Medulla oblongata (tissue), 1 donor: ENCODE measurements at regions not wholly inside any gene's neighbourhood (a gene's known extent, or its start where the extent isn't known, plus 50 kb on each side); places are given as distances from the start of the nearest gene placed in this dataset.

Source experiments
- DNase-seq: peaks from one replicate; pipeline ENCODE4 v3.0.0-alpha.2; 2015; ENCODE audit errors: extremely low spot score

DNA sequence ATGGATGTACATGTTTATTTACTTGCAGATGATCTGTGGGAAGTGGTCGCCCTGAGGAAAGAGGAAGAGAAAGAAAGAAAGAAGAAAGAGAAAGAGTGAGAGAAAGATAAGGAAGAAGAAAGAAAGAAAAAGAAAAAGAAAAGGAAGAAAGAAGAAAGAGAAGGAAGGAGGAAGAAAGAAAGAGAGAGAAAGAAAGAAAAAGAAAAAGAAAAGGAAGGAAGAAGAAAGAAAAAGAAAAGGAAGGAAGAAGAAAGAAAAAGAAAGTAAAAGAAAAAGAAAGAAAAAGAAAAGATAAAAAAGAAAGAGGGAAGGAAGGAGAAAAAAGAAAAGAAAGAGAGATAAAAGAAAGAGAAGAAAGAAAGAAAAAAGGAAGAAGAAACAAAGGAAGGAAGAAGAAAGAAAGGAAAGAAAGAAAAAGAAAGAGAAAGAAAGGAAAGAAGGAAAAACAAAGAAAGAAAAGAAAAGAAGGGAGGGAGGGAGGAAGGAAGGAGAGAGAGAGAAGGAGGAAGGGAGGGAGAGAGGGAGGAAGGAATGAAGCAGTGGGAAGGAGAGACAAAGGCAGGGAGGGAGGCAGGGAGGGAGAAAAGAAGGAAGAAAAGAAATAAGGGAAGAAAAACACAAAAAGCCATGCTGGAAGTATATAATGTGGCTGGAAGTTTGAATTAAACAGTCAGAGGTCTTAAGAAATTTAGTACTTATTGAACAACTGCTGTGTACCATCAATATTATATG, 976.6 kb downstream of the FAM181B start:
- DNase-seq: no peak

DNA sequence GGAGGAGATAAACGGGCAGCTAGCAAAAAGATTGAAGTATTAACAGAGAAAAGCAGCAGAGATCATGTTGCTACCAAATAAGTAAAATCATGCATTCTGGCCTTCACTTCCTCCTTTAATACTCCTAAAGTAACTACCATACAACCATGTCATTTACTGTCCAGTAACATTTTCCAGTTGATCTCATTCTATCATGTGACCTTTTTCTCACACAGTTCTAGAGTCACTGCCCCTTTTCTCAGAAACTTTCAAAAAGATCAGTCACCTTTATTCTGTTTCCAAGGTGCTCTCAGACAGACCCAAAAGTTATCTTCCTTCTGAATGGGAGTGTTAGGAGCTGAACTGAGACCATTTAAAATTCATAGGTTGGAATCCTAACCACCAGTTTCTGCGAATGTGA, 984.4 kb downstream of the FAM181B start:
- no peak for DNase-seq

DNA sequence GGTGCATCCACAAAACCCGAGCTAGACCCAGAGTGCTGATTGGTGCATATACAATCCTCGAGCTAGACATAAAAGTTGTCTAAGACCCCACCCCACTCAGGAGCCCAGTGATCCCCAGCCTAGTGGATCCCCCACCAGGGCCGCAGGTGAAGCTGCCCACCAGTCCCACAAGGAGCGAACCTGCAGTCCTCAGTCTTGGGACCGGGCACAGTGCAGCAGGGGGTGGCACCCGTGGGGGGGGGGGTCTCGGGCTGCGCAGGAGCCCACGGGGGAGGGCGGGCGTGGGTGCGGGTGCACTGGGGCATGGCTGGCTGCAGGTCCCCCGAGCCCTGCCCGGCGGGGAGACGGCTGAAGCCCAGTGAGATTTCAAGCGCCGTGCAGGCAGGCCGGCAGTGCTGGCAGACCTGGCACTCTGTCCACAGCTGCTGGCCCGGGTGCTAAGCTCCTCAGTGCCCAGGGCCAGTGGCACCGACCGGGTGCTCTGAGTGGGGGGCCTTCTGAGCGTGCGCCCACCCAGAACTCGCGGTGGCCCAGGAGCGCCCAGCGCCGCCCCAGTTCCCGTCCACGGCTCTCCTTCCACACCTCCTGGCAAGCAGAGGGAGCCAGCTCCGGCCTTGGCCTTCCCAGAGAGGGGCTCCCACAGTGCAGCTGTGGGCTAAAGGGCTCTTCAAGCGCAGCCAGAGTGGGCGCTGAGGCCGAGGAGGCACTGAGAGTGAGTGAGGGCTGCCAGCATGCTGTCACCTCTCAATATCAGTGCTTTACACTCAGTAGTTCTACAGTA, 989.1 kb downstream of the FAM181B start:
- no peak for DNase-seq

DNA sequence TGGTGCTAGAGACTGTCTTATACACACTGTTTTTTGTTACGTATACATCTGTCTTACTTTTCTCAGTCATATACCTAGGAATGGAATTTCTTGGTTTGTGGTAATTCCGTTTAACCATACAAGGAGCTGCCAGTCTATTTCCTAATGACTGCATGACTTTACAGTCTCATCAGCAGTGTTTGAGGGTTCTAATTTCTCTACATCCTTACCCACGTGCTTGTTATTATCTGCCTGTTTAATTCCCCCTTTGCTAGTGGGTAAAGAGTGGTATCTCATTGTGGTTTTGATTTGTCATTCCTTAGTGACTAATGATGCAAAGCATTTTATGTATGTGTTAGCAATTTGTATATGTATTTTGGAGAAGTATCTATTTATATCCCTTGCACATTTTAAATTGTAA, 1008.0 kb downstream of the FAM181B start:
- DNase-seq: no peak

DNA sequence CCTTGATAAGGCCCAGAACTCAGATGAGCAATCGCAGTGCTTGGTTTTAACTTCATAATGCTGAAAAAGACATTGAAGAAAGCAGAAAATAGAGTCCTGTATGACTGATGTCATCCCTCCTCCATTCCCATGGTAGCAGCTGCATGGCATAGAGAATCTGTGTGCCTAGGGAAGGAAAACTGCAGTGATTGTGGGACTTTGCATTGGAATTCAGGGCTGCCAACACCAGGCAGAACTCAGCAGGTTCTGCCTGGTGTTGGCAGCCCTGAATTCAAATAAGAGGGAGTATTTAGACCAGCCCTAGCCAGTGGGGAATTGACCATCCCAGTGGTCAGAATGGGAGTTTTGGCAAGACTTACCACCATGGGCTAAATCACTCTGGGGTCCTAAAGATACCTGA, 1016.0 kb downstream of the FAM181B start:
- DNase-seq: peak; percentile 6

DNA sequence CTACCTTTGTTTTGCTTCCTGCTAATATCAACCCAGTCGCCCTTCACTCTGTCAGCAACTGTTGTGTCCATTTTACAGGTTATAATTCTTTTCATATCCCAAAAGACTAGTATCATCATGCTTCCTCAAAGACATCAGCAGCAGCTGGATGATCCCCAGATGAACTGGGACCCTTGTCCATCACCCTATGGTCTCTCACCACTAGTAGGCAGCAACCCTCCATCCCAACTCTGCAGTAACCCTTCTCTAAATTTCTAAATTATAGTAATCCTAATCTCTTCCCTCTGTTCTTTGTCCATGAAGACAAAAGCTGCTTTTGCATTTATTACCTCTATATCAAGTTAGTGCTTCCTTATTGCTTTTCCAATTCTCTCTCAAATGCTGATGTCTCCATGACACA, 1025.8 kb downstream of the FAM181B start:
- no peak for DNase-seq

DNA sequence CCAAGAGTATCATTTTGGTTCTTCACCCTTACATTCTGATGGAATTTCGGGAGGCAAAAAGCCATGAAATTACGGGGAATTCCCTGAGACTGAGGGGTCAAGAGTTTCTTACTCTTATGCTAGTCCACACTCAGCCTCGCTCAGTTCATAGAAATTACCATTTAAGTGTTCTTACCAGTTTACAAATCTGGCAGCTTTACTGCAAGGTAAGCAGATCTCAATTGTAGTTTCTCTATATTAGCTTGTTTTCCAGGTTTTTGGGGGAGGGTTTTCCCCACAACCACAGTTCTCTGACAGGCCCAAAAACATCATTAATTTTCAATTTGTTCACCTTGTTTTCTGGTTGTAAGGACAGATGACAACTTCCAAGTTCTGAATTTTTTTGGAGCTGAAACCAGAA, 1028.4 kb downstream of the FAM181B start:
- DNase-seq: no peak

DNA sequence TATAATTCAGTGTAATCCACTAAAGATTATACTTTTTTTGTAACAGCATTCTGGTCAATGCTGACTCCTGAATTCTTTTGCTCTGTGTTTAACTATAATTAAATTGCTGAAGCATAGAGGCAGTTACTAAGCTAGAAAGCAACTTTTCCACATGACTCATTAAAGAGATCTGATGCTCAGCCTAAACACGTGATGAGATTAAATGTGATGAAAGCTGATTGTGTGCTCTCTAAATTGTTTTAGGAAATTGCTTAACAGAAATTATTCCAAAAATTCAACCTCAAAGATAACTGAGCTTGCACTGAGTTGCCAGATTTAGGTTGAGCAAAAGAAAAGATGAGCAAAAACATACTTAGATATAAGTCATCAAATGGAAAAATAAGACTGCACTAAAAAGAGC, 1033.6 kb downstream of the FAM181B start:
- DNase-seq: no peak

DNA sequence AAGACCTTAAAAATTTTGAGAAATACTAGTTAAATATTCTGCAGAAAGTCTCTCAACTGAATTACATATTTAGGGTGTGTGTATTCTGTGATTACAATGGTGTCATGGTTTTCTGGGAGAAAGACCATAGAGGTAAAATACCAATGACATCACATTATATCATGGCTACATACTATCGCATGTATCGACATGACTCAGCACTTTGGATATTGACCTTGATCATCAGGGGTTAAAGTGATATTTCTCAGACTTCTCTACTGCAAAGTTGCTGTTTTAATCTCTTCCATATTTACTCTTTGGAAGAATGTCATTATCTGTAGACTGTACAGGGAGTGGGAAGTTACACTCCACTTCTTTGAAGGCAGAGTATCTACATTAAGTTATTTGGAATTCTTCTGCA, 1046.6 kb downstream of the FAM181B start:
- DNase-seq: no peak

DNA sequence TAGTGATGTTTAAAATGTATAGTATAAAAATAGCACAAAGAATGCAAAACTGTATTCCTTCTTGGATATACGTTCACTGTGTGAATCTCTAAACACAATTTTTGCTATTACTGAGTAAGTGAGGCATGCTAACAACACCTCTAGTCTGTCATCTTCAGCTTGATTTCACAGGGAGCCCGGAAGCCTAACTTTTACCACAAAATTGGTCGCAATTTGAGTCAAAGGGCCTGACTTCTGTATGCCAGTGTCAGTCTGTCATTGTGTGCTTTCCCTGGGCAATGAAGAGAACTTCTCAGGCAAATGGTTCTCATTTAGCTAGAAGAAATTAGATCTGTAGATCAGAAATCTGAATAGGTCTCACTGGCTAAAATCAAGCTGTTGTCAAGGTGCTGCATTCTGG, 1059.5 kb downstream of the FAM181B start:
- DNase-seq: no peak

DNA sequence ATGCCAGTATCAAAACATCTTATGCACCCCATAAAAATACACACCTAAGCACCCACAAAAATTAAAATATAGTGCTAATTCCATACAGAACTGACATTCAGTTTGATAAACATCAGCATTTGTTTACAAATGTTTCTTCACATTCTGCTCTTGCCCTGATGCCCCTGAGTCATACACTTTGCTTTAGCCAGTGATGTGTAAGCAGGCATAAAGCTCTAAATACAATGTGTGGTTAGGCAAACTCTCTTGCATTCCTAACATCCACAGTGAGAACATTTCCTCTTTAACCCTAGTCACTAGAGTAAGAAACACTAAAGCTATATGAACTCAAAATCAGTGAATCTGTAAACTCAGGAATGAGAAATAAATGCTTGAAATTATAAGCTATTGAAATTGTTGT, 1060.7 kb downstream of the FAM181B start:
- no peak for DNase-seq

DNA sequence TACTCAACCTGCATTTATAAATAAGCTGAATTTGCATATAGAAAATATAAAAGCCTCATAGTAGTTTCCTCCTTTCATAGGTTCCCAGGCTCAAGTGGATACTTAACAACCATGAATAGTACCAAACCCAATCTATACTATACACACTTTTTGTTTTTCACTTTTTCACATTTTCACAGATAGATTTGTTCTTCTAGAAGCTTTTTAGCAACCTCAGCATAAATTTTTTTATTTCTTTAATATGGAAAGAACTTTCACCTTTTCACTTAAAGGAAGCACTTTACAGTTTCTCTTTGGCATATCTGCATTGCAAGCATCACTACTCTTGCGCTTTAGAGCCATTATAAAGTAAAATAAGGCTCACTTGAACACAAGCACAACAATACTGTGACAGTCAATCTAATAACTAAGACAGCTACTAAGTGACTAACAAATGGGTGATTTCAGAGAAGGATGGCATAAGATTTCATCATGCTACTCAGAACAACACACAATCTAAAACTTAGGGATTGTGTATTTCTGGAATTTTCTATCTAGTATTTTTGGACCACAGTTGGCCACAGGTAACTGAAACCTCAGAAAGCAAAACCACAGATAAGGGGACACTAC, 1063.6 kb downstream of the FAM181B start:
- DNase-seq: no peak

DNA sequence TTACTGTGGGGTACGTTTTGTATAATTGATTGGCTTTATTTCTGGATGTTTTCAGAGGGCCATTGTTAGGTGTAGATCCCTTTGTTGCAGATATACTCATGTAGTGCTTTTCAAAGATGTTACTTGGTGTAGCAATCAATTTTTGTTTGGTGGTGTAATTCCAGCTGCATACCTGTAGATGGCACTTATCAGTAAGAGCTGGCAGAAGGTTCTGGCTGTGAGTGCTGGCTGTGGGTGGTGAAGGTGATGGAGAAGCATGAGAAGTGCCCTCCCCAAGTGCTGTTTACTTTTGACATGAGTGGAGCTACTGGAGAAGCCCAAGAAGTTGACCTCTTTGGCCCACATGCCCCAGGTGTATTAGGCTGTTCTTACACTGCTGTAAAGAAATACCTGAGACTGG, 1074.9 kb downstream of the FAM181B start:
- DNase-seq: no peak

DNA sequence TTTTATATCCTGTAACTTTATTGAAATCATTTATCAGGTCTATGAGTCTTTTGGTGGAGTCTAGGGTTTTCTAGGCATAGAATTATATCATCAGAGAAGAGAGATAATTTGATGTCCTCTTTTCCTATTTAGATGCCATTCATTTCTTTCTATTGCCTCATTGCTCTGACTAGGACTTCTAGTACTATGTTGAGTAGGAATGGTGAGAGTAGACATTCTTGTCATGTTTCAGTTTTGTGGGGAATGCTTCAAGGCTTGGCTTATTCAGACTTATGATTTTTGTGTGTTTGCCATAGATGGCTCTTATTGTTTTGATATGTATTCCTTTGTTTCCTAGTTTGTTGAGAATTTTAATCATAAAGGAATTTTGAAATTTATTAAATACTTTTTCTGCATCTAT, 1078.3 kb downstream of the FAM181B start:
- DNase-seq: no peak

DNA sequence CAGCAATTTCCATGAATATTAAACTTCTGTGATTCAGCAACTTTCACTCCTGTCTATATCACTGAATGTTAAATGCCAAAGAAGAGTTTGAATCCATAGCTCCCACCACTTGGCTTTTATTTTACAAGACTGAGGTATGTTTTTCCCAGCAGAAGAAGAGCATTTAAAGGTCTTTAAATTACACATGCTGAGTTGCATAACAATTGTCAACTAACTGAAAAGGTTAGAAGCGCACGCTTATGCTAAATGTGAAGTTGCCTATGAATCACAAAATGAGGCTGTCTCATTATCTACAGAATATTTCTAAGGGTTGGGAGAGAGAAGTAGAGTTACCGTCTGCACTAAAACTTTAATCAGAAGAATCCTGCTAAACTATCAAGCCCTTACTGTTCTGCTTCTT, 1086.3 kb downstream of the FAM181B start:
- DNase-seq: peak; percentile 7

DNA sequence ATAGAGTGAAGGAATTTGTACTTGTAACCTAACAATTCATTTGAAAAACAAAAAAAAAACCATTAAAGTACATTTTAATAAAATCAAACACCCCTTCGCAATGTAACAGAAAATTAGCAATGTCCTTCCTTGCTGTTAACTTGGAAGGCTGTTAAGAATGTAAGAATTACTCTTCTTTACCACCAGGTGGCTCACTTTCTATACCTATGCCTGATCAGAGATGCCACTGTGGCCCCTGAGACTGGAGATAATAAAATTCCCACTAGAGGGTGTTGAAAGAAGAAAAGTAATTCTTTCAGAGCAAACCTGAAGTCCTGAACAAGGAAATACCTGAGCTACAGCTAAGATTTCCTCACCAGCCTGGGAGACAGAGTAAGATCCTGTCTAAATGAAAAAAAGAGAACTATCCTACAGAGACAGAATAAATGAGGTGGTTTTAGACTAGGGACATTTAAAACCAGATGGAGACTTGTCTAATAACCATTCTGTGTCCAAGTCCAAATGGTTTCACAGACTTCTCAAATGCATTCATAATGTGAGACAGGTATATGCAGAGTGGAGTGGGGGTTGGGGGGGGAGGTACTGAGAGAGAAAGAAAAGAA, 1089.3 kb downstream of the FAM181B start:
- peak; percentile 73 for DNase-seq

DNA sequence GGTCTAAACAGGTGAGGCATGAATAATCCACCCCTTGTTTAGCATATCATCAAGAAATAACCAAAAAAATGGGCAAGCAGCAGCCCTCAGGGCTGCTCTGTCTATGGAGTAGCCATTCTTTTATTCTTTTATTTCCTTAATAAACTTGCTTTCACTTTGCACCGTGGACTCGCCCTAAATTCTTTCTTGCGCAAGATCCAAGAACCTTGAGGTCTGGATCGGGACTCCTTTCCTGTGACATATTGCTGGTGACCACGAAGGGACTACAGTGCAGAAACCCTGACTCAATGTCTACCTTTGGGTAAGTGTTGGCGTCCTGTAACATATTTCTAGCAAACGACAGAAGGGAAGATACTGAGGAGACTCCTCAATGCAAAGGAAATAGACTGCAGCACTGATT, 1099.2 kb downstream of the FAM181B start:
- no peak for DNase-seq

DNA sequence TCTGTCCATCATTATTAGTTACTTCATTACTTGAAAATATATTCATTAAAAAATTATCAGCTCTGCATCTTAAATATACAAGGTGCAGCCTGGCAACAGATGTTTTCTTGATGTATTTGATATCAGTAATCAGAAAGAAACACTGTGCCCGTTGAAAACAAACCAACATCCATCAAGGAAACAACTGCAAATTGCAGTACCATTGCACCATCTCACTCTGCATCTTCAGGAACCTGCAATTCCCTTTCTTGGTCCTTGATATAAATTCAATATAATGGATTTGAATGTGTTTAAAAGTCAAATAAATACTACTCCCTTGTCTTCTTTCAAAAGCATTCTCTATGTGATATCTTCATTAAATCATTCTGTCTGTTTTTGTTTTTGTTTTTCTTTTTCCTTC, 1131.2 kb downstream of the FAM181B start:
- DNase-seq: no peak

DNA sequence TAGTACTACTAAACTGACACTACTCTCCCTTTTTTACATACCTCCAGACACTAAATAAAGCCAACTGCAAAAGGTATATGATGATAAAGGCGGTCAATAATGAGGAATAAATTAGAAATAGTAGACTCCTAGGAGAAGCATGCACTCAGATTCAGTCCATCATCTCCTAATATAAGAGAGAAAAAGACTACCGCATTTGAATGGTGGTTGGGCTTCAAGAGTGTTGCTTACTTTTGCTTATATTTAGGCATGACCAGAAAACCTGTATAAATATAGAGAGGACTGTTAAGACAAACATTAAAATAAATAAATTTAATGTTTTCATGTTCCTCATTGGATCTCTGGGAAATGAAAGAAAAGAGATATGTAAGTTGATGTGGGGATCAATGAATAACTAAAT, 1137.0 kb downstream of the FAM181B start:
- DNase-seq: no peak

DNA sequence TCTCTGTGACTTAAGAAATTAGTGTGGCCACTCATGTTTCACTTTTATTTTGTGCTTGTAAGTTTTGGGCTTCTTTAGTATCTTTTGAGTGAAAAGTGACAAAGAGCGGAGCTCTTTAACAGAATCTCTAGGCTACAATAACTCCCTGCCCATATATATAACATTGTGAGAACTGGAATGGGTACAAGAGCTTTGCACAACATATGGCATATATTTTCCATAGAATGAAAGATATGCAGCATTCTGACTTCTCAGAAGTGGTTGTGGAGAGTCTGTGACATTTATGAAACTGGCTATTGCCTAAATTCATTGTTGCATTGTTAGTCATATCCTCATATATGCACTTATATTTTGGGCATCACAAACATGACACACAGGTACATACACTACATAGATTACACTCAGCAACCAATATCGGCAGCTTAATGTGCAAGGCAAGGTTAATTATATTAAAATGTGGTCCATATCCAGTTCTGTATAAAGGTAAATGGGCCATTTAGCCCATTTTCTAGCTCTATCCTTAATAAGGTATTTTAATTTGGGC, 1148.2 kb downstream of the FAM181B start:
- no peak for DNase-seq

DNA sequence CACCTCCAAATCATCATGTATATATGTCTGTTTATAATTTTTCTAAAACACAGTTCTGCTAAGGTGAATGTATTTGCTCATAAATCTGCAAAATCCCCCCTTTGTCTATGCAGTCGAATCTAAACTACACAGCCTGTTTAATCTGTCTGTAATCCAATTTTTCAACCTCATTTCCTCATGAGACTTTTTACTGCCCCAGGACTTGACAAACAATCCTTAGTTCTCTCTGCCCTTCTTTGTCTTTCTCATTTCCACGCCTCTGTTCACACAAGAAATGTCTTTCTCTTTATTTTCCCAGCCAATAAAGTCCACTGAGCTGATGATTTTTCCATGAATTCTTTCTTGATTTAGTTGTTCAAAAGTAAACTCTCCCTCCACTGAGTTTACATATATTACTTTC, 1154.3 kb downstream of the FAM181B start:
- DNase-seq: no peak

DNA sequence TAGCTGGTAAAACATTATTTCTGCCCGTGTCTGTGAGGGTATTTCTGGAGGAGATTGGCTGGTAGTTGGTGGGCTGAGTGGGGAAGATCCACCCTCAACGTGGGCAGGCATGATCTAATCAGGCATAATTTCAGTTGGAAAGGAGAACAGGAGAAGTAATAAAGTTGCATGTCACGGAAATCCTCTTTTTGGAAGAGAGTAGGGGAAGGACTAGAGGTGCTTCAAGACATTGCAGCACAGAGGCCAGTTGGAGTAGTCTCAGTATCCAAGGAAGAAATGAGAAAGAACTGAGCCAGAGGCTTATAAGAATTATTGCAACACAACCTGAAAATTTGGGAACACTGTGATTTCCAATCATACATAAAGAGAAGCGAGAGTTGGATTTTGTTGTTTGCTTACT, 1155.1 kb downstream of the FAM181B start:
- no peak for DNase-seq
